Vagina (tissue), 2 donors: ENCODE measurements at regions not wholly inside any gene's neighbourhood (a gene's known extent, or its start where the extent isn't known, plus 50 kb on each side); places are given as distances from the start of the nearest gene placed in this dataset.
"Not testable (repeated sequence)": the region's sequence is repeated elsewhere in the genome, so short reads cannot be mapped to it uniquely, and the experiment has no call there.

ENCODE experiments used
- DNase-seq, 2 donors: peaks; one replicate each; pipeline ENCODE4 v3.0.0-alpha.2; 2017; ENCODE audit errors: extremely low spot score in 2 of 2
- H3K27ac ChIP-seq: fragments of 200-600 bp; sonication (generic); one replicate; pipeline ENCODE4 v1.5.1; 2019
- H3K27me3 ChIP-seq: fragments of 200-600 bp; sonication (generic); one replicate; pipeline ENCODE4 v1.5.1; 2019
- H3K36me3 ChIP-seq, 2 donors: fragments of 200-600 bp; sonication (generic); one replicate each; pipeline ENCODE4 v1.5.1; 2017 to 2019
- H3K4me1 ChIP-seq: fragments of 200-600 bp; sonication (generic); one replicate; pipeline ENCODE4 v1.5.1; 2019
- H3K4me3 ChIP-seq, 2 donors: fragments of 200-600 bp; sonication (generic); 1 replicate in 1 of 2; 2 replicates in 1 of 2; pipeline ENCODE4 v1.5.1; 2016 to 2019
- H3K9me3 ChIP-seq: fragments of 200-600 bp; sonication (generic); one replicate; pipeline ENCODE4 v1.5.1; 2019
- POLR2A ChIP-seq, 2 donors: fragments of 450-650 bp; IDR thresholded peaks; one replicate each; pipeline ENCODE4 v1.6.1; 2017; ENCODE audit warnings: antibody characterized with exemption in 2 of 2, mild to moderate bottlenecking in 2 of 2, moderate library complexity in 2 of 2
- POLR2AphosphoS5 ChIP-seq, 2 donors: sonication (generic); formaldehyde crosslinking; IDR thresholded peaks; one replicate each; pipeline ENCODE4 v1.9.0; 2017; ENCODE audit warnings: antibody characterized with exemption in 2 of 2, mild to moderate bottlenecking in 2 of 2, low read depth in 1 of 2; ENCODE audit not compliant: insufficient read depth in 1 of 2
- intact Hi-C: fragments of 100-400 bp; cut with DNase I; formaldehyde crosslinking; loops from one replicate; pipeline ENCODE4 v1.15.1; 2023
- TF ChIP-seq, protein P1 (sequence below), 3 experiments: fragments of 450-650 bp in 2 of 3; fragments of 200-600 bp in 1 of 3; sonication (generic) in 1 of 3; IDR thresholded peaks; one replicate each; pipeline ENCODE4 v1.5.1; 2017 to 2019; ENCODE audit warnings: antibody characterized with exemption in 3 of 3, mild to moderate bottlenecking in 2 of 3, moderate library complexity in 2 of 3

DNA sequence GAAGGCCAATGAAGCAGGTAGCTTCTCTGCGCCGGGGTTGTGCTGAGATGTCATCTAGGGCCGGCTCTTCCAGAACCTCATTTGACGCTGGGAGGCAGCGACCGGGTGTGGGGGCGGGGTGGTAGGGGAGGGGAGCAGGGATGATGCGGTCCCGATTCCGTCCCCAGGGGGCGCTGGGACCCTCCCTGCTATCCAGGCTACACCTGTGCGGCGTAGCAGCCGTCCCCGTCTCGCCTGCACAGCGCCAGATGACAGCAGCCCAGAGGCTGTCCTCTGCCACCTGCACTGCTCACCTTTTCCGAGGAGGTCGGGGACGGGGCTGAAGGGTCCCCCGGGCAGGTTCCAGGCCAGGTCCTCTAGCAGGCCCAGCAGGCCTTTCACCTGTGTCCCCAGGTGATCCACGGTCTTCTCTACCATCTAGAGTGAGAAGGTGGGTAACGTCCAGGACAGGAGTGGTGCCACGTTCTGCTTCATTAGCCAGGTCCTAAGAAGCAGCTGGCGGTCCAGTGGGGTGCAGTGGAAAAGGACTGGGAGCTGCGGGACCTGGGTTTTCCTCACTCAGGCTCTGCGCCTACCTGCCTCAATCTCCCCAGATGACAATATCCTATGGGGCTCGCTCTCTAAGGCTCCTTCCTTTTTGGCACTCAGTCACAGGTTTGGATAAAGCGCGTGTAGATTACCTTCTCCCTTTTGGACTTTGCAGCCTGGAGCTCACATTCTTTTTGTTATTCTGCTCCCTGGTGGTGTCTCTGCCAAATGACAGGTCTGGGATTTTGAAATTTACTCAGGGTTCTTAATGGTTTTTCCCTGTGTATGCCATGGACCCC, 56.0 kb upstream of the RAB6C start:
- Histone ChIP-seq H3K27ac (no peak overlapping the region), H3K9me3 (peaks cover 8% of the 10 kb centered on the region), H3K4me3 (no peak overlapping the region), H3K4me1 (peaks cover 6% of the 10 kb centered on the region), H3K27me3 (no peaks in the 10 kb centered on the region), H3K36me3 (no peaks in the 10 kb centered on the region)
- DNase-seq, result peak in 1 of 2 donors; percentile 93
- intact Hi-C loops, result no loop called here
- TF ChIP-seq POLR2AphosphoS5 (IDR thresholded peaks at IDR 0.05; ENCODE audit: insufficient read depth in 1 of 2, low read depth in 1 of 2), result no peak
- TF ChIP-seq, protein P1, sequence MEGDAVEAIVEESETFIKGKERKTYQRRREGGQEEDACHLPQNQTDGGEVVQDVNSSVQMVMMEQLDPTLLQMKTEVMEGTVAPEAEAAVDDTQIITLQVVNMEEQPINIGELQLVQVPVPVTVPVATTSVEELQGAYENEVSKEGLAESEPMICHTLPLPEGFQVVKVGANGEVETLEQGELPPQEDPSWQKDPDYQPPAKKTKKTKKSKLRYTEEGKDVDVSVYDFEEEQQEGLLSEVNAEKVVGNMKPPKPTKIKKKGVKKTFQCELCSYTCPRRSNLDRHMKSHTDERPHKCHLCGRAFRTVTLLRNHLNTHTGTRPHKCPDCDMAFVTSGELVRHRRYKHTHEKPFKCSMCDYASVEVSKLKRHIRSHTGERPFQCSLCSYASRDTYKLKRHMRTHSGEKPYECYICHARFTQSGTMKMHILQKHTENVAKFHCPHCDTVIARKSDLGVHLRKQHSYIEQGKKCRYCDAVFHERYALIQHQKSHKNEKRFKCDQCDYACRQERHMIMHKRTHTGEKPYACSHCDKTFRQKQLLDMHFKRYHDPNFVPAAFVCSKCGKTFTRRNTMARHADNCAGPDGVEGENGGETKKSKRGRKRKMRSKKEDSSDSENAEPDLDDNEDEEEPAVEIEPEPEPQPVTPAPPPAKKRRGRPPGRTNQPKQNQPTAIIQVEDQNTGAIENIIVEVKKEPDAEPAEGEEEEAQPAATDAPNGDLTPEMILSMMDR (IDR thresholded peaks at IDR 0.05), result peak in 1 of 3 experiments; percentile 5

DNA sequence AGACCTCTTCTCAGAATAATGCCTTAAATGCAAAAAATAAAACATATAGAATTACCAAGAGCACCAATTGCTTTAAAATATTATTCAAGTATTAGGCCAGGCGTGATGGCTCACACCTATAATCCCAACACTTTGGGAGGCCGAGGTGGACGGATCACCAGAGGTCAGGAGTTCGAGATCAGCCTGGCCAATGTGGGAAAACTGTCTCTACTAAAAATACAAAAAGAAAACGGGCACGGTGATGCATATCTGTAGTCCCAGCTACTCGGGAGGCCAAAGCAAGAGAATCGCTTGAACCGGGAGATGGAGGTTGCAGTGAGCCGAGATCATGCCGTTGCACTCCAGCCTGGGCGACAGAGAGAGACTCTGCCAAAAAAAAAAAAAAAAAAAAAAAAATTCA, 55.4 kb upstream of the RAB6C start:
- intact Hi-C loops, H3K27me3 ChIP-seq: not testable (repeated sequence)
- peak in 1 of 2 donors; percentile 52 for DNase-seq

DNA sequence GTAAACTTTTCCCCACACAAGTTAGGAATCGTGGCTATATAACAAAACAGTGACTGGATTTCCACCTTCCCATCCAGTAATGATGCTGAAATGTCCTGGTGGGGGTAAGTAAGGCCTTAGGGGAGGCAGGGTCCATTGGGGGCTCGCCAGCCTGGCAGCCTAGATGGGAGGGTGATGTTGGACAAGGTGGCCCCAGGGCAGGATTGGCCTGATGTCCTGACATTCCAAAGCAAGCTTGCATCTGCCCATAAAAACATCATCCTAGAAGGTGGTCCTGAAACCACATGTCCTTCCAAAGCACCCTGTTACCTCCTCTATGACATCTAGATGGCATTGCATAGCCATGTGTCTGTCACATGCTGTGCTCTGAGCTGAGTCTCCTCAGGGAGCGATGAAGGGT, 54.1 kb upstream of the RAB6C start:
- no peaks in the 10 kb centered on the region for H3K36me3 ChIP-seq
- no peak overlapping the region for H3K4me3 ChIP-seq
- intact Hi-C loops, result no loop called here
- DNase-seq, result peak in 1 of 2 donors; percentile 34
- TF ChIP-seq POLR2A (IDR thresholded peaks at IDR 0.05) (no peak), POLR2AphosphoS5 (IDR thresholded peaks at IDR 0.05; ENCODE audit: insufficient read depth in 1 of 2, low read depth in 1 of 2) (no peak)
- TF ChIP-seq, protein P1 (IDR thresholded peaks at IDR 0.05), result no peak
- H3K9me3 ChIP-seq, result no peaks in the 10 kb centered on the region
- no peaks in the 10 kb centered on the region for H3K27me3 ChIP-seq
- H3K4me1 ChIP-seq, result peaks cover 6% of the 10 kb centered on the region
- no peak overlapping the region for H3K27ac ChIP-seq

More for the DNA sequence above, 55.4 kb upstream of the RAB6C start:
- not testable (repeated sequence) for H3K4me3 ChIP-seq, H3K4me1 ChIP-seq, H3K9me3 ChIP-seq, H3K27ac ChIP-seq, H3K36me3 ChIP-seq

DNA sequence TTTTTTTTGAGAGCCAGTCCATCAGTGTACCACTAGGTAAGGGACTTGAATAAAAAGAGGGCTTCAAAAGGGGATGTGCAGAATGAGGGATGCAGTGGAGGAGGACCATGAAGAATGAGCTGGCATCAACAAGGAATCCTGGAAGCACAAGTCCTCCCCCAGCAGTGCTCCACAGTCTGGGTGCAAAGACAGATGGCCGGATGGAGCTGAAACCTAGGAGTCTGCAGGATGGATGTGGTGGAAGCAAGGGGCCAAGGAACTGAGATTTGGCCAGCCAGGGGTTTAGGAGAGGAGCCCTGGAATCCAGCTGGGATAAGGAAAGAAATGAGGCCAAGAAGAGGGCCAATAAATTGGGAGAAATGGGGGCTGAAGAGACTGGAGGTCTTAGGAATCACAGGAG, 51.8 kb upstream of the RAB6C start:
- TF ChIP-seq POLR2AphosphoS5 (IDR thresholded peaks at IDR 0.05; ENCODE audit: insufficient read depth in 1 of 2, low read depth in 1 of 2) (no peak), POLR2A (IDR thresholded peaks at IDR 0.05) (no peak)
- TF ChIP-seq, protein P1 (IDR thresholded peaks at IDR 0.05), result no peak
- intact Hi-C loops, result no loop called here
- no peak overlapping the region for H3K4me3 ChIP-seq
- no peaks in the 10 kb centered on the region for H3K27me3 ChIP-seq
- no peaks in the 10 kb centered on the region for H3K9me3 ChIP-seq
- peaks cover 6% of the 10 kb centered on the region for H3K4me1 ChIP-seq
- H3K36me3 ChIP-seq, result no peaks in the 10 kb centered on the region
- no peak overlapping the region for H3K27ac ChIP-seq
- peak in 1 of 2 donors; percentile 60 for DNase-seq

DNA sequence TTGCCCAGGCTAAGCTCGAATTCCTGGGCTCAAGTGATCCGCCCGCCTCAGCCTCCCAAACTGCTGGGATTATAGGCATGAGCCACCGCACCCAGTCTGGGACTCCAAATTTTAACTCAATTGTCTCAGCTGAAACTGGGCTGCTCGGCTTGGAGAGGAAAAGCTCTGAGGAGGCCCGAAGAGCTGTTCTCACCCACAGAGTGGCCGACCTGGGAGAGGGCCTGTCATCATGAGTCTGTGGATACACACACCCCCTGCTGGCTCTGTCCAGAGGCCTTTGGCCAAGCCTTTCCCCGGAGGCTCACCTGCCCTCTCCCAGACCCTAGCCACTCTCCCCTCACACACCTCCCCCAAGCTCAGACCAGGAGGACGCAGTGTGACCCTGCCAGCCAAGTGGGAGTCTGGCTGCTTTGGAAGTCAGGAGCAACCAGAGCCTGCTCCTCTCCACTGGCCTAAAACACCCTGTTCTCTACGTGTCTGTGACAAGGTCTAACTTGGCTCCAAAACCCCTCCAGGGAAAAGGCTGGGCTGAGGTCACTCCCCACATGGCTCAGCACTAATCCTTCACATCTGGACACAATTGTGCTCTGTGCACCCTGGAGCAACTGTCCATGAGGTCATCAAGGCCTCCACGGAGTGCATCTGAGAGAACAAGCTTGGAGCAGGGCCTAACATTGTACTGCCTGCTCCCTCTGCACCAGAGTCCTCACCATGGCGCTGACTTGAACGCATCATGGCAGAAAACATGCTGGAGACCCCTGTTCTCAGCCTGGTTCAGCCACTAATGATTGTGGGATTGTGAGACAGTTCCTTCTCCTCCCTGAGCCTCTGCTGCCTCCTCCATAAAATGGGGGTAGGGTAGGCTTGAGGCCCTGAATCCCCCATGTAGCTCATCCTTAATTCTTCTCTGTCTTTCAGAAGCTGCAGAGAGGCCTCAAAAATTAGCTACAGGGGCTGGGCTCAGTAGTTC, 49.9 kb upstream of the RAB6C start:
- H3K27me3 ChIP-seq, result no peaks in the 10 kb centered on the region
- no peak for DNase-seq
- intact Hi-C loops, result no loop called here

More for the DNA sequence above, 49.9 kb upstream of the RAB6C start:
- H3K9me3 ChIP-seq, result no peaks in the 10 kb centered on the region
- H3K36me3 ChIP-seq, result no peaks in the 10 kb centered on the region
- no peak overlapping the region for H3K4me3 ChIP-seq
- TF ChIP-seq, protein P1 (IDR thresholded peaks at IDR 0.05), result no peak
- TF ChIP-seq POLR2AphosphoS5 (IDR thresholded peaks at IDR 0.05; ENCODE audit: insufficient read depth in 1 of 2, low read depth in 1 of 2), result no peak
- TF ChIP-seq POLR2A (IDR thresholded peaks at IDR 0.05), result no peak
- H3K4me1 ChIP-seq, result no peaks in the 10 kb centered on the region
- no peak overlapping the region for H3K27ac ChIP-seq
